ENCODE measurements at regions not wholly inside any gene's neighbourhood (a gene's known extent, or its start where the extent isn't known, plus 50 kb on each side); places are given as distances from the start of the nearest gene placed in this dataset.

GRCh38 chr13:74715718-74716117 lies 581.5 kb upstream of the KLF12 start:
- CTCF ChIA-PET = interaction anchor here (0.9 kb wide), 1 partner anchor 10 kb away, joined by 3 read pairs; no protein-coding TSS in a partner anchor
- no peak overlapping the region for H3K4me3 ChIP-seq (ENCODE audit: low read depth, low read length)
- POLR2A ChIA-PET = no interaction called here
- DNase-seq (ENCODE audit: low read depth, low spot score) = no peak
- no peak for TF ChIP-seq CTCF (IDR thresholded peaks at IDR 0.05; ENCODE audit: insufficient read depth, low read length, missing control alignments)

- no peak for TF ChIP-seq CTCF (IDR thresholded peaks at IDR 0.05; ENCODE audit: insufficient read depth, low read length, missing control alignments)
- ChIA-PET CTCF (no interaction called here), POLR2A (no interaction called here)
- H3K4me3 ChIP-seq (ENCODE audit: low read depth, low read length) = no peak overlapping the region
- no peak for DNase-seq (ENCODE audit: low read depth, low spot score)
Measured at GRCh38 chr13:74710006-74710405, 575.8 kb upstream of the KLF12 start.

- TF ChIP-seq CTCF (IDR thresholded peaks at IDR 0.05; ENCODE audit: insufficient read depth, low read length, missing control alignments) = no peak
- DNase-seq (ENCODE audit: low read depth, low spot score) = no peak
- POLR2A ChIA-PET = no interaction called here
- H3K4me3 ChIP-seq (ENCODE audit: low read depth, low read length) = no peak overlapping the region
- CTCF ChIA-PET = no interaction called here
Measured at GRCh38 chr13:74709226-74709625, 575.0 kb upstream of the KLF12 start.

- CTCF ChIA-PET = no interaction called here
- TF ChIP-seq CTCF (IDR thresholded peaks at IDR 0.05; ENCODE audit: insufficient read depth, low read length, missing control alignments) = no peak
- DNase-seq (ENCODE audit: low read depth, low spot score) = no peak
- POLR2A ChIA-PET = no interaction called here
- no peak overlapping the region for H3K4me3 ChIP-seq (ENCODE audit: low read depth, low read length)
Measured at GRCh38 chr13:74708629-74709028, 574.4 kb upstream of the KLF12 start.

GRCh38 chr13:74707291-74707690 lies 573.1 kb upstream of the KLF12 start:
- no peak for DNase-seq (ENCODE audit: low read depth, low spot score)
- no peak overlapping the region for H3K4me3 ChIP-seq (ENCODE audit: low read depth, low read length)
- no peak for TF ChIP-seq CTCF (IDR thresholded peaks at IDR 0.05; ENCODE audit: insufficient read depth, low read length, missing control alignments)
- ChIA-PET POLR2A (no interaction called here), CTCF (no interaction called here)

GRCh38 chr13:74706801-74707200 lies 572.6 kb upstream of the KLF12 start:
- H3K4me3 ChIP-seq (ENCODE audit: low read depth, low read length) = no peak overlapping the region
- CTCF ChIA-PET = no interaction called here
- no peak for DNase-seq (ENCODE audit: low read depth, low spot score)
- POLR2A ChIA-PET = no interaction called here
- no peak for TF ChIP-seq CTCF (IDR thresholded peaks at IDR 0.05; ENCODE audit: insufficient read depth, low read length, missing control alignments)

Measured in AG04449 (cell line).